SH-SY5Y (cell line): ENCODE measurements at regions not wholly inside any gene's neighbourhood (a gene's known extent, or its start where the extent isn't known, plus 50 kb on each side); places are given as distances from the start of the nearest gene placed in this dataset.

Experiments used
- GATA2 ChIP-seq: IDR thresholded peaks from 2 replicates; pipeline ENCODE4 v1.6.1; 2011; ENCODE audit warnings: mild to moderate bottlenecking, low read depth, low read length
- GATA3 ChIP-seq: IDR thresholded peaks from 2 replicates; pipeline ENCODE4 v1.6.1; 2011; ENCODE audit warnings: low read depth, mild to moderate bottlenecking, low read length, moderate library complexity

DNA sequence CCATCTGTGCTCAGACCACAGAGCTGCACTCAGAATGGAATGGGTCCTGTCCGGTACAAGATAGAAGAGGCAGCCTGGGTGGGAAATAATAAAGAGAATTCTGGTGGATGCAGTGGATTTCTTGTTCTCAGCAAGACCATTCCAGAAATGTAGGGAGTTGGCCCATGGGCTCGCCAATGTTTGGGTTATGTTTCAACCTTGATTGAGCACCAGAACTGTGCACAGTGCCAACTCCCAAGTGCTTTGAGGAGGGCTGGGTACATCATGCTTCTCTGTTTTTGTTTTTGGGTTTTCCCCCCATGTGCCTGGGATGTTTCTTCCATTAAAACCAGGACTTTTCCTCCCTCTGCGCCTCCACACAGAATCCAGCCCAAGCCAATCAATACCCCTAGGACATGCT lies 304.1 kb downstream of the TNS1 start:
- no peak for TF ChIP-seq GATA3
- no peak for TF ChIP-seq GATA2
